Raji (cell line): ENCODE measurements at regions not wholly inside any gene's neighbourhood (a gene's known extent, or its start where the extent isn't known, plus 50 kb on each side); places are given as distances from the start of the nearest gene placed in this dataset.

Source experiments
- POLR2A ChIP-seq: IDR thresholded peaks from 2 replicates; pipeline ENCODE4 v1.6.1; 2011; ENCODE audit warnings: low read depth, low read length, control low read depth; ENCODE audit not compliant: insufficient read depth

- TF ChIP-seq POLR2A = no peak
These were observed 89.3 kb upstream of the NCKAP5 start for GRCh38 chr2:133657591-133657990.

GRCh38 chr2:133658020-133658903 lies 90.0 kb upstream of the NCKAP5 start:
- TF ChIP-seq POLR2A = no peak

DNA sequence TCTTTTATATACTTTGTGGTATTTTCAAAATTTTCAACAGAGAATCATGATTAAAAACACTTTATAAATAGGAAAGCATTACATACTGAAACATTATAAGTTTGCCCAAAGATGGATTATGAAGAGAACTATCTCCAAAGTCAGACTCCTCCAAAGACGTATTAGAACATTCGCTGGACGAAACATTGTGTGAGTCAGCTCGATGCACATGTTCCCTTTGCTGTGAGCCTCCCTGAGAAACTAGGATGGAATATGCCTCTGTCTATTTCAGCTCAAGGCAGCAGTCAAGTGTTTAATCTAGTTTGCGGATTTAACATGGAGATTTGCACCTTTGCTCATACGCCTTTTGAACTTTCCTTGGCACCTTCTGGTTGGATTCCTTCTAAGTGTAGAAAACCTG lies 92.2 kb upstream of the NCKAP5 start:
- no peak for TF ChIP-seq POLR2A

- no peak for TF ChIP-seq POLR2A
These were observed 93.1 kb upstream of the NCKAP5 start for GRCh38 chr2:133661392-133661791.

DNA sequence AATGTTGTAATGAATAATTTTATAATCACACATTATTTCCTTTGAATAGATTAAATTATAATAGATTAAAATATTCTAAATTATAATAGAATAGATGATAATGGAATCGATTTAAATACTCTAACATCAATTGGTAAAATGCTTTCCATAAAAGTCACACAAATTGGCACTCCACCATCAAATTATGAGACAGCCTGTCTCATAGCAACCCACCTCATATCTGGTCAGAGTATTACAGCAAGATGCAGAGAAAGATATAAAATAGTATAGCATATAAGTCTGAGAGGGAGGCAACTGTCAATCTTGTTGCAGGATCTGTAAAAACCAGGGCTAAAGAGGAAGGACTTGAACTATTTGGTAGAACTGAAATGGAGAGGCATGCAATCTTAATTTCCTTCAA lies 98.4 kb upstream of the NCKAP5 start:
- no peak for TF ChIP-seq POLR2A

DNA sequence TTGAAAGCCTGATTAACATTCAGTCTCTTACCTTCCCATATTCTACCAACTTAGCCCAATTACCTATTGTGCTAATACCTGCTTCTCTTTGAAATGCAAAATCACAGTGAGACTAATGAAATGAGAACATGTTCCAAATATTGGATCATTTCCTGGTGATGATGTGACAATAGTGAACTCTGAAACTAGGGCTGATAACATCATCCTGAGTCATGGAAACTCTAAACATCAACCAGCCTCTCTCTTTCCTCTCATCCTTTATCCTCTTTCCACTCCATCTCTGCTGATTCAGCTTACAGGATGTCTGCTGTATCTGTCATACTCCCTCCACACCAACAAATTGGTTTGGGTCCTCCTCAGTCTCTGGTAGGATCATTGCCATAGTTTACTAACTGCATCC lies 98.8 kb upstream of the NCKAP5 start:
- no peak for TF ChIP-seq POLR2A

DNA sequence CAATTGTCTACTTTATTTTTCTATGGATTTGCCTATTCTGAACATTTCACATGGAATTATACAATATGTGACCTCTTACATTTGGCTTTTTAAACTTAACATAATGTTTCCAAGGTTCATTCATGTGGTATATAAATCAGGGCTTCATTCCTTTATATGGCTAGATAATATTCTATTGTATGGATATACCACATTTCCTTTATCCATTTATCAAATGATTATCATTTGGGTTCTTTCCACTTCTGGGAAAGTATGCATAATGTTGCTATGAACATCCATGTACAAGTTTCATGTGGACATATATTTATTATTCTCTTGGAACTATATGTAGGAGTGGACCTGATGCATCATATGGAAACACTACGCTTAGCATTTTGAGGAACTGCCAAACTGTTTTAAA lies 99.7 kb upstream of the NCKAP5 start:
- TF ChIP-seq POLR2A = no peak

GRCh38 chr2:133668547-133668946 lies 100.3 kb upstream of the NCKAP5 start:
- no peak for TF ChIP-seq POLR2A

GRCh38 chr2:133673305-133673905 lies 105.1 kb upstream of the NCKAP5 start:
- TF ChIP-seq POLR2A = no peak

DNA sequence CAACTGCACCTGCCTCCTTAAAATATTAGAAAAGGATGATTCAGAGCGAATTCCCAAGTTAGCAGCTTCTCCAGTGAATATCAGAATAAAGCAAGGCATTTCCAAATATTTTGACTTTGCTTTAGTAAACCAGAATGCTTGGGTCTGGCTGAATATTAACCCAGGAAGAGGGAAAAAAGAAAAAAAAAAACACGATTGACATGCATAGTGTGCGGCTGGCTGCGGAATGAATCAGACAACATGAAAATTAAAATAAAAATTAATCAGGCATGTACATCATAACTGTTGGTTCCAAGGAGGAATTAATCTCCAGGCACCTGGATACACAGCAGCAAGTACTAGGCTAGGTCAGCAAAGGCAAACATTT lies 105.8 kb upstream of the NCKAP5 start:
- no peak for TF ChIP-seq POLR2A

DNA sequence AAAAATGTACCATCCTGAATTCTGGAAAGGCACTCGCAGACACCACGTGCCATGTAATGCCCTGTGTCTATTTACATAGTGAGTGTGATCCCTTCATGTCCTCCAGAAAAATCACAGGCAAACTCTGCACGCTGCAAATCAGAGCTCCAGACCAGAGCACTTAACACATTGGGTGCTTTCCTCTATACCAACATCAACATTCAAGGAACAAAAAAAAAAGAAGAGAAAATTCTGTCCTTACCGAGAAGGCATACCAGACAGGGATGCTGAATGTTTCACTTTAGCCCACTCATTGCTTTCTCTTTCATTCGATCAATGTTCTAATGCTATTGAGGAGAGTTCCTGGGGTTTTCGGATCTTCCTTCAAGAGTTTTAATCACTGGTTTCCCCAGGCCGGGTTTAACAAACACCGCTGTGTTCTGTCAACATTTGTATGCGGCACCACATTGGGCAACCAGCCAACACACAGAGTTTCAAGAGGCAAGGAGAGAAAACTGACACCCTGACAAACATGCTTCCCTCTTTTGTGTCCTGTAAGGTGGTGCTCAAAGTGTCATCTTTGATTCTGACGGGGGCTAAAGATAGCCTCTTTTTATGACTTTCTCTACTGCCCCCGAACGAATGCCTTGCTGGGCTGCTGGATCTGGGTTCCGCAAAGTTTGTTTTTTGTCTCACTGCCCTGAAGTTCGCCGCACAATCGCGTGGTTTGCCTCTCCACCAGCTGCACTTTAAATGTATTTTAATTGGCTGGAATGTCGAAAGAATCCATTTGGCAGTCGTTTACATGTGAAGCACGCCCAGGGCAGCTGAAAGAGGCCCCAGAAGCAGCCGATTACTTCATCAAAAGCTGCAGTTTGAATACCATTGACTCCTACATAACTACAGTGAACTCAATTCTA lies 106.4 kb upstream of the NCKAP5 start:
- TF ChIP-seq POLR2A = no peak

- no peak for TF ChIP-seq POLR2A
These were observed 108.3 kb upstream of the NCKAP5 start for GRCh38 chr2:133676392-133677130.

- no peak for TF ChIP-seq POLR2A
These were observed 112.2 kb upstream of the NCKAP5 start for GRCh38 chr2:133680343-133681049.

GRCh38 chr2:133682347-133682746 lies 114.1 kb upstream of the NCKAP5 start:
- TF ChIP-seq POLR2A = no peak
